Cardiac fibroblast (primary cell): ENCODE measurements at regions not wholly inside any gene's neighbourhood (a gene's known extent, or its start where the extent isn't known, plus 50 kb on each side); places are given as distances from the start of the nearest gene placed in this dataset.

Experiments used
- DNase-seq, 2 donors: peaks; one replicate each; pipeline versions ENCODE4 v3.0.0 to v3.0.0-alpha.2; 2010; ENCODE audit warnings: low read depth in 2 of 2
- H3K4me3 ChIP-seq, 2 donors: replicated peaks in 1 of 2; 1 replicate in 1 of 2; 2 replicates in 1 of 2; pipeline ENCODE4 v1.5.1; 2011; ENCODE audit warnings: low read depth in 2 of 2, low read length in 2 of 2, mild to moderate bottlenecking in 2 of 2, moderate library complexity in 1 of 2
- CTCF ChIP-seq: IDR thresholded peaks from one replicate; pipeline ENCODE4 v1.5.1; 2011; ENCODE audit warnings: low read depth, mild to moderate bottlenecking, low read length, inconsistent platforms

GRCh38 chr7:1370738-1371137, 88.5 kb downstream of the MICALL2 start:
- no peak for TF ChIP-seq CTCF
- DNase-seq, result no peak
- H3K4me3 ChIP-seq, result no peak overlapping the region

GRCh38 chr7:1372063-1372462, 87.2 kb downstream of the MICALL2 start:
- TF ChIP-seq CTCF, result no peak
- no peak overlapping the region for H3K4me3 ChIP-seq
- DNase-seq, result no peak

GRCh38 chr7:1372671-1373379, 86.4 kb downstream of the MICALL2 start:
- no peak for DNase-seq
- H3K4me3 ChIP-seq, result no peak overlapping the region
- TF ChIP-seq CTCF, result no peak

- no peak overlapping the region for H3K4me3 ChIP-seq
- no peak for DNase-seq
- TF ChIP-seq CTCF, result no peak
Measured at GRCh38 chr7:1377111-1377909, 82.0 kb downstream of the MICALL2 start.

- no peak for DNase-seq
- H3K4me3 ChIP-seq, result no peak overlapping the region
- TF ChIP-seq CTCF, result no peak
Measured at GRCh38 chr7:1378610-1379601, 80.4 kb downstream of the MICALL2 start.

- DNase-seq, result no peak
- TF ChIP-seq CTCF, result no peak
Measured at GRCh38 chr7:1380231-1380815, 78.9 kb downstream of the MICALL2 start.

More at GRCh38 chr7:1380231-1380815, 78.9 kb downstream of the MICALL2 start:
- no peak overlapping the region for H3K4me3 ChIP-seq
